ENCODE measurements at regions not wholly inside any gene's neighbourhood (a gene's known extent, or its start where the extent isn't known, plus 50 kb on each side); places are given as distances from the start of the nearest gene placed in this dataset.
A peak's percentile ranks its signal among the peaks of the same experiment; 100 is the strongest.

GRCh38 chr16:89027281-89027680, 50.3 kb upstream of the CBFA2T3 start:
- no peak for DNase-seq (ENCODE audit: low read depth in 1 of 2, low spot score in 1 of 2)

GRCh38 chr16:89031715-89032659, 55.0 kb upstream of the CBFA2T3 start:
- DNase-seq (ENCODE audit: low read depth in 1 of 2, low spot score in 1 of 2) = peak in 1 of 2 donors; percentile 32

- DNase-seq (ENCODE audit: low read depth in 1 of 2, low spot score in 1 of 2) = no peak
Observed at GRCh38 chr16:89033304-89033703, 56.3 kb upstream of the CBFA2T3 start.

DNA sequence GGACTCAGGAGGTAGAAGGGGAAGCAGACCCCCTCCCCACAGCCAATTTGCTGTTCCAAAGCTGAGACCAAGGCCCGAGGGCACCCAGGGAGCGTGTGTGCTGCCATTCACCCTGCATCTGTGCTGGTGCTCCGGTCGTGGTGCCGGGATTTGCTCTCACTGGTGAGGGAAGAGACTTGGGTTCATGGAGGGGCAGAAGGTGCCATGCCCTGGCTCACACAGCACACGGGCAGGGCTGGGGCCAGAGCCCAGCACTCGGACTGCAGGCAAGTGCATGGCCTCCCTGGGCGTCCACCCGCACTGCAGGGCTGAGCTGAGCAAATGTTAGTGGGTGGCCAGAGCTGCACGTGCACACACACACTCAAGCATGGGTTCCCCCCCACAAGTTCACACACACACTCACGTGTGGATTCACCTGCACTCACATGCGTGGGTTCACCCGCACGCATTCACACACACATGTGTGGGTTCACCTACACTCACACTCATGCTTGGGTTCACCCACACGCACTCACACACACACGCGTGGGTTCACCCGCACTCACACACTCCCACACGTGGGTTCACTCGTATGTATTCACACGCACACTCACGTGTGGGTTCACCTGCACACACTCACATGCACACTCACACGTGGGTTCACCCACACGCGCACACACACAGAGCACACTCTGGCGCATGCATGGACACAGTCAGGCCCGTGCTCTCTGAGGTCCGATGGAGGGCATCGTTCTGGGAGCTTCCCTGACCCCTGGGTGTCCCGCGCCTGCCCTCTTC, 57.0 kb upstream of the CBFA2T3 start:
- no peak for DNase-seq (ENCODE audit: low read depth in 1 of 2, low spot score in 1 of 2)

DNA sequence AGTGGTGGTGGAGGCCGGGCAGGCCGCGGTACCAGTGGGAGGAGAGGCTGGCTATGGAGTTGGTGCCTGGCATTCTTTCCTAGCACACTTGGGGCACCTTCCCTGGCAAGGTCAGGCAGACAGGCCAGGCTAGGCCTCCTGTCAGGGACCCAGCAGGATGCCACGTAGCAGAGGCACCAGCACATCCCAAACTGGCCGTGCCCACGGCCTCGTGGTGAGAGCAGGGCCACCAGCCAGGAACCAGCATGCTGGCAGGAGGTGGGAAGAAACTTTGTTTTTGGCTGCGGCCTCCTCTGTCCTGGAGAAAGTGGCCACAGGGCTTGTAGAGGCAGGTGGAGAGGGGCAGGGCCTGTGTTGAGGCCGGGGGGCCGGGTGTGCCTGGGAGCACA, 57.6 kb upstream of the CBFA2T3 start:
- no peak for DNase-seq (ENCODE audit: low read depth in 1 of 2, low spot score in 1 of 2)

DNA sequence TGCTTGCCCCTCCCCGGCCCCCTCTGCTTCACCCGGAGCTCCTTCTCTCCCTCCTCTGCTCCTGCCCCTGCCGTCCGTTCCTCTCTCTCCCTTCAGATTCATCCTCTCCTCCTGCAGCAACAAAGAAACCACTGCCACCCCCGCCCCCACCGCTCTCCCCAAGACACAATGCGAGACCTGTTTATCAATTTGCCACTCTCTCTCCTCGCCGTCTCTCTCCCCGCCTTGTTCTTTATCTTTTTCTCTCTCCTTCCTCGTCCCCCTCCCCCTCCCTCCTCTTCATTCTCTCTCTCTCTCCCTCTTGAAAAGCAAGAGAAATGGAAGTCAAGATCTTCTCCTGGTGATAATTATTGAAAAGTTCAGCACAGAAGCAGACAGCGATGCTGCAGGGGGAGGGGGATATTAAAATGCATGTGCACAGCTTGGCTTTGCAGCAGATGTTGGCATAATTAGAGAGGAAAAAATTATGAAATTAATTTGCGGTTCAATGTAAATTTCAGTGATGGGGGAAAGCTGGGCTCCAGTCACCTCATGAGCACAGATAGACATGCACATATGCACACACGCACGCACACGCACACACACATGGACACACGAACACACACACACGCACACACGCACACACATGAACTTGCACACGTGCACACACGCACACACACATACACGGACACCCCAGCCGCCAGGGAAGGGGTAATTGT, 58.1 kb upstream of the CBFA2T3 start:
- no peak for DNase-seq (ENCODE audit: low read depth in 1 of 2, low spot score in 1 of 2)

- DNase-seq (ENCODE audit: low read depth in 1 of 2, low spot score in 1 of 2) = no peak
Observed at GRCh38 chr16:89035669-89036570, 57.7 kb upstream of the ACSF3 start.

DNA sequence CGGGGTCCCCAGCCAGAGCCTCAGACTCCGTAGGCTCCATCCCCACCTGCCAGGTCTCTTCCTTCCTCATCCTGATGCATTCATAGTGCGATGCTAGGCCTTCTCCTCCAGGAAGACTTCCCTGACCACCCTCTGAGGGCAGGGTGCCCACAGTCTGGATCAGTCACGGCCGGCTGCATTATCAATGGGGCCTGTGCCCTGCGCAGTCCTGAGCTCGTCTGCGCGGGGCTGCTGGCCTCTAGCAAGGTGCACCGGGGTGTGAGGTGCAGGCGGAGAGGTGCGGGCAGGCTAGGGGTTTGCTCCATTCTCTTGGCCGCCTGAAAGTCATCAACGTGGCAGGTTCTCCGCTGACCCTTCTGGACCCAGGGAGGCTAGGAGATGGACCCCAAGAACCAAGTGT, 56.9 kb upstream of the ACSF3 start:
- DNase-seq (ENCODE audit: low read depth in 1 of 2, low spot score in 1 of 2) = no peak

GRCh38 chr16:89037261-89038152, 56.1 kb upstream of the ACSF3 start:
- no peak for DNase-seq (ENCODE audit: low read depth in 1 of 2, low spot score in 1 of 2)

GRCh38 chr16:89038221-89038721, 55.4 kb upstream of the ACSF3 start:
- DNase-seq (ENCODE audit: low read depth in 1 of 2, low spot score in 1 of 2) = no peak

GRCh38 chr16:89038811-89039735, 54.6 kb upstream of the ACSF3 start:
- no peak for DNase-seq (ENCODE audit: low read depth in 1 of 2, low spot score in 1 of 2)

DNA sequence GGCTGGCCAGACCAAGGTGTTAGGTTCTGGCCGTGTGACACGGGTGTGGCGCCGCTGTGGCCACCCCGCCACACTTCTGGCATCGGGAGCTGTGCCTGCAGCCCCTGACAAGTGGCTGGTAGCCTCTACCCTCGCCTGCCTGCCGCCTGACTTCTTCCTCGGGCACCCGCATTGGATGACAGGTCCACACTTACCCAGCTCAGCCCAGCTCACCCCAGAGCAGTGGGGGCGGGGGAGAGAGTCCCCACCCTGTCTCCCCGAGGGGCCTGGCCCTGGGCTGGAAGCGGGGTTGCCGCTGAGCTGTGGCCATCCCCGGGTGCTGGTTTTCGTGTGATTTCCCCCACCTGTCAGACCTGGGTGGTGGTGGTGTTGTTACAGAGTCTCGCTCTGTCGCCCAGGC, 53.9 kb upstream of the ACSF3 start:
- no peak for DNase-seq (ENCODE audit: low read depth in 1 of 2, low spot score in 1 of 2)

- DNase-seq (ENCODE audit: low read depth in 1 of 2, low spot score in 1 of 2) = no peak
Observed at GRCh38 chr16:89040391-89040790, 53.3 kb upstream of the ACSF3 start.

- no peak for DNase-seq (ENCODE audit: low read depth in 1 of 2, low spot score in 1 of 2)
Observed at GRCh38 chr16:89040861-89041570, 52.6 kb upstream of the ACSF3 start.

- DNase-seq (ENCODE audit: low read depth in 1 of 2, low spot score in 1 of 2) = no peak
Observed at GRCh38 chr16:89041571-89042481, 51.8 kb upstream of the ACSF3 start.

DNA sequence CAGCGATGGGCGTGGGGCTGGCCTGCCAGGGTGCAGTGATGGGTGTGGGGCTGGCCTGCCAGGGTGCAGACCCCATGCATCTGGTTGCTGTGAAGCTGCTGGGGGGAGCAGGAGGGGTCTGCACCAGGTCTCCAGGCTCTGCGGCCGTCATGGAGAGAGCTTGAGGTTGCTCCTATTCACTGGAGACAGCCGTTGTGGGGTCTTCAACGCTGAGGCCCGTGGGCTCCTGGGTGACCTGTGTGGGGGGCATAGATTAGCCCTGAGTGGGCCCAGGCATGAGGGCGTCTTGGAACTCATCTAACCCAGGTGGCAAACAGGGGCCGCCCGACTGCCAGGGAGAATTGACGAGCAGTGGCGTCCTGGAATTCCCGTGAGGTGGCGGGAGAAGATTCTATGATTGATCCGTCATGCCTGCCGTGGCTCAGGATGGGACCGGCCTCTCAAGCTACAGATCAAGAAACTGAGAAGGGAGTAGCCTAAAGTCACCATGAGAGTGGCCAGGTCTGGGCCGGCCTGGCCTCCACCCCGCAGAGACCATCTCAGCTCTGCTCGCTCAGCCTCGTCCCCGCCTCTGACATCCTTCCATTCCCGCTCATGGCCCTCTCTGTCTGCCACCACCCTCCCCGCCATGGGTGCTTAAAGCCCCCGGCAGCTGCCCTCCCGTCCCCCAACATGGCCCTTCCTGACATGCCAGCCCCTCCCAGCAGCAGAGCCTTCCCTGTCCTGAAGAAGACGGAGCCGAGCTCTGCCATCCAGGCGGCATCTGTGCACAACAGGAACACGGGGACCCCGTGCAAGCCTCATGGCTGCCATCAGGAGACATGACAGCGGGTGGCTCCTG, 50.7 kb upstream of the ACSF3 start:
- DNase-seq (ENCODE audit: low read depth in 1 of 2, low spot score in 1 of 2) = no peak
